ENCODE measurements at regions not wholly inside any gene's neighbourhood (a gene's known extent, or its start where the extent isn't known, plus 50 kb on each side); places are given as distances from the start of the nearest gene placed in this dataset.

GRCh38 chr5:58259685-58260152 is 200.2 kb downstream of the PLK2 start:
- TF ChIP-seq CTCF (IDR thresholded peaks at IDR 0.05; ENCODE audit: low read length) (no peak), EZH2 (IDR thresholded peaks at IDR 0.05; ENCODE audit: borderline replicate concordance, low read length) (no peak)
